Neural progenitor cell (in vitro differentiated cells): ENCODE measurements at regions not wholly inside any gene's neighbourhood (a gene's known extent, or its start where the extent isn't known, plus 50 kb on each side); places are given as distances from the start of the nearest gene placed in this dataset.

ENCODE experiments used
- DNase-seq: peaks from one replicate; pipeline ENCODE4 v3.0.0-alpha.2; 2016; ENCODE audit warnings: low spot score
- H2AFZ ChIP-seq: fragments of 200-600 bp; sonication (generic); replicated peaks from 2 replicates; pipeline ENCODE4 v1.6.1; 2016; ENCODE audit warnings: antibody characterized with exemption
- H3F3A ChIP-seq: fragments of 200-600 bp; sonication (generic); 2 replicates; pipeline ENCODE4 v1.6.1; 2016; ENCODE audit warnings: antibody characterized with exemption, low read depth
- H3K27ac ChIP-seq: fragments of 200-600 bp; sonication (generic); 2 replicates; pipeline ENCODE4 v1.5.1; 2016; ENCODE audit warnings: mild to moderate bottlenecking
- H3K27me3 ChIP-seq: fragments of 200-600 bp; sonication (generic); 2 replicates; pipeline ENCODE4 v1.6.1; 2016; ENCODE audit warnings: mild to moderate bottlenecking, moderate library complexity
- H3K36me3 ChIP-seq: fragments of 200-600 bp; sonication (generic); 2 replicates; pipeline ENCODE4 v1.5.1; 2016
- H3K4me1 ChIP-seq: fragments of 200-600 bp; sonication (generic); 2 replicates; pipeline ENCODE4 v1.6.1; 2016; ENCODE audit warnings: mixed run types
- H3K4me2 ChIP-seq: fragments of 200-600 bp; sonication (generic); 2 replicates; pipeline ENCODE4 v1.6.1; 2016
- H3K4me3 ChIP-seq: fragments of 200-600 bp; sonication (generic); 2 replicates; pipeline ENCODE4 v1.5.1; 2016
- H3K79me2 ChIP-seq: fragments of 200-600 bp; sonication (generic); 2 replicates; pipeline ENCODE4 v1.6.1; 2016; ENCODE audit warnings: low read depth
- H3K9ac ChIP-seq: fragments of 200-600 bp; sonication (generic); 2 replicates; pipeline ENCODE4 v1.6.1; 2016
- H3K9me3 ChIP-seq: fragments of 200-600 bp; sonication (generic); 2 replicates; pipeline ENCODE4 v1.5.1; 2016; ENCODE audit warnings: low read depth
- H4K20me1 ChIP-seq: fragments of 200-600 bp; sonication (generic); 2 replicates; pipeline ENCODE4 v1.6.1; 2016; ENCODE audit warnings: low read depth
- H3K27ac Mint-ChIP-seq: 3 replicates; pipeline ENCODE4 v1.8.0; 2021; ENCODE audit warnings: mixed read lengths
- H3K27me3 Mint-ChIP-seq: 2 replicates; pipeline ENCODE4 v1.8.0; 2022; ENCODE audit warnings: low read depth, mild to moderate bottlenecking, inconsistent platforms, moderate library complexity, mixed read lengths; ENCODE audit not compliant: insufficient read depth
- H3K36me3 Mint-ChIP-seq: 3 replicates; pipeline ENCODE4 v1.8.0; 2021; ENCODE audit warnings: mixed read lengths
- H3K4me1 Mint-ChIP-seq: 3 replicates; pipeline ENCODE4 v1.8.0; 2021; ENCODE audit warnings: mixed read lengths
- H3K4me3 Mint-ChIP-seq: 3 replicates; pipeline ENCODE4 v1.8.0; 2021; ENCODE audit warnings: mild to moderate bottlenecking, moderate library complexity, mixed read lengths
- H3K9me3 Mint-ChIP-seq: 3 replicates; pipeline ENCODE4 v1.8.0; 2020; ENCODE audit warnings: mixed read lengths
- EZH2 ChIP-seq: fragments of 200-600 bp; sonication (generic); IDR thresholded peaks from 2 replicates; pipeline ENCODE4 v1.6.1; 2017; ENCODE audit warnings: antibody characterized with exemption, mild to moderate bottlenecking, moderate library complexity
- EZH2phosphoT487 ChIP-seq: fragments of 200-600 bp; sonication (generic); IDR thresholded peaks from 2 replicates; pipeline ENCODE4 v1.6.1; 2017; ENCODE audit warnings: antibody characterized with exemption
- TF ChIP-seq, protein P1 (sequence below): fragments of 200-600 bp; sonication (generic); IDR thresholded peaks from 2 replicates; pipeline ENCODE4 v1.5.1; 2017; ENCODE audit warnings: antibody characterized with exemption, mild to moderate bottlenecking

DNA sequence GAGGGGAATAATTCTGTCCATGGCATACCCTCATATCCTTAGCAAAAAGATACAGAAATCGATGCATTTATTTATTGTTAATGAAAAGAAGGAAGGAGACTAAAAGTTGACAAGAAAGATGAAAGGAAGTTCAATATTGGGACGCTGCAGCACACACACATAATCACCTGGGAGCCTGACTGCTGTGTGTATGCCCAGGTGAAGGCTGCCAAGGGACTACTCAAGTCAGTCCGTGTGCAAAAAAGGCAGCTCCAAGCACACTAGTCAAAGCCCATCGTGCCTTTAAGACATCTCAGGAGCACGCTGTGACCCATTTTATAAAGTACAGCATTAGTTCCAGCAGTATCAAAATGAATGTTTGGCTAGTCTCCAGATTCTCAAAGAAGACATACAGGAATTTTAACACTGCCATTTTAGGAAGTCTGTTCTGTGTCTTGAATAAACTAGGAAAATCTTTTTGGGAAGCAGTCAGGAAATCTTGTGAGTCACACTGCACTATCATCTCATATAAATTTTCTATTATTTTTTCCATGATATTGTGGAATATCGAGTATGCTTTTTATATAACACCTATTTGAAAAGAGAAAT is 363.9 kb downstream of the GASK1B start:
- Histone ChIP-seq H3K27me3 (no peaks in the 10 kb centered on the region), H3K9me3 (no peaks in the 10 kb centered on the region), H3K9ac (no peak overlapping the region), H3K36me3 (no peaks in the 10 kb centered on the region), H3F3A (no peaks in the 10 kb centered on the region), H3K27ac (no peak overlapping the region), H3K79me2 (no peaks in the 10 kb centered on the region), H3K4me2 (no peak overlapping the region), H3K4me1 (no peaks in the 10 kb centered on the region), H4K20me1 (no peaks in the 10 kb centered on the region), H3K4me3 (no peak overlapping the region), H2AFZ (no peak overlapping the region)
- Mint-ChIP-seq H3K9me3 (peaks cover 2% of the 10 kb centered on the region), H3K36me3 (no peaks in the 10 kb centered on the region), H3K27me3 (no peaks in the 10 kb centered on the region), H3K27ac (no peak overlapping the region), H3K4me1 (peaks cover 4% of the 10 kb centered on the region), H3K4me3 (no peak overlapping the region)
- DNase-seq, result no peak
- TF ChIP-seq, protein P1, sequence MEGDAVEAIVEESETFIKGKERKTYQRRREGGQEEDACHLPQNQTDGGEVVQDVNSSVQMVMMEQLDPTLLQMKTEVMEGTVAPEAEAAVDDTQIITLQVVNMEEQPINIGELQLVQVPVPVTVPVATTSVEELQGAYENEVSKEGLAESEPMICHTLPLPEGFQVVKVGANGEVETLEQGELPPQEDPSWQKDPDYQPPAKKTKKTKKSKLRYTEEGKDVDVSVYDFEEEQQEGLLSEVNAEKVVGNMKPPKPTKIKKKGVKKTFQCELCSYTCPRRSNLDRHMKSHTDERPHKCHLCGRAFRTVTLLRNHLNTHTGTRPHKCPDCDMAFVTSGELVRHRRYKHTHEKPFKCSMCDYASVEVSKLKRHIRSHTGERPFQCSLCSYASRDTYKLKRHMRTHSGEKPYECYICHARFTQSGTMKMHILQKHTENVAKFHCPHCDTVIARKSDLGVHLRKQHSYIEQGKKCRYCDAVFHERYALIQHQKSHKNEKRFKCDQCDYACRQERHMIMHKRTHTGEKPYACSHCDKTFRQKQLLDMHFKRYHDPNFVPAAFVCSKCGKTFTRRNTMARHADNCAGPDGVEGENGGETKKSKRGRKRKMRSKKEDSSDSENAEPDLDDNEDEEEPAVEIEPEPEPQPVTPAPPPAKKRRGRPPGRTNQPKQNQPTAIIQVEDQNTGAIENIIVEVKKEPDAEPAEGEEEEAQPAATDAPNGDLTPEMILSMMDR, result no peak
- TF ChIP-seq EZH2 (no peak), EZH2phosphoT487 (no peak)

DNA sequence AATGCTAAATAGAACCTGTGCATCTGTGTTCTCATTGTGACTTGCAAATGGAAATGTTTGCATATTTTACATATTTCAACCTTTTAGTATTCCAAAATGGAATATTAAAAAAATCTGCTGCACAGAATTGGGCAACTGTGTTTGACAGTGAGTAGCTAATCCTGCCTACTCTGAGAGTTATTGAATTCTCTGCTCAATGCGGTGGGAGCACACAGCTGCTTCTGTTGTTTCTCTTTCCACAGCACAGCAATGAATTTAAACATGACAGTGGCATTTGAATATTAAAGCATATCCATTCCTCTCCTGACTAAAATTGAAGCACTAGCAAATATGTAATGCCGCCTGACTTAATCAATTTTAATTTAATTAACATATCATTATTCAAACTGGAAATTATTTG is 366.6 kb downstream of the GASK1B start:
- Histone ChIP-seq H3K27me3 (no peaks in the 10 kb centered on the region), H3K36me3 (no peaks in the 10 kb centered on the region), H3K4me2 (no peak overlapping the region), H2AFZ (no peak overlapping the region), H3K9me3 (no peaks in the 10 kb centered on the region), H3K27ac (no peak overlapping the region), H3F3A (no peaks in the 10 kb centered on the region), H3K79me2 (no peaks in the 10 kb centered on the region), H4K20me1 (no peaks in the 10 kb centered on the region), H3K9ac (no peak overlapping the region), H3K4me1 (no peaks in the 10 kb centered on the region), H3K4me3 (no peak overlapping the region)
- no peak for DNase-seq
- Mint-ChIP-seq H3K27ac (no peak overlapping the region), H3K27me3 (no peaks in the 10 kb centered on the region), H3K36me3 (no peaks in the 10 kb centered on the region), H3K4me1 (peaks cover 7% of the 10 kb centered on the region), H3K9me3 (peaks cover 8% of the 10 kb centered on the region), H3K4me3 (no peak overlapping the region)
- no peak for TF ChIP-seq EZH2
- TF ChIP-seq EZH2phosphoT487, result no peak
- TF ChIP-seq, protein P1, result no peak

GRCh38 chr4:157804986-157805385 is 367.8 kb downstream of the GASK1B start:
- Histone ChIP-seq H3K4me2 (no peak overlapping the region), H3F3A (no peaks in the 10 kb centered on the region), H3K9ac (no peak overlapping the region), H3K27ac (no peak overlapping the region), H3K27me3 (no peaks in the 10 kb centered on the region), H3K79me2 (no peaks in the 10 kb centered on the region), H3K4me1 (no peaks in the 10 kb centered on the region), H2AFZ (peak overlapping the region; percentile 30), H4K20me1 (no peaks in the 10 kb centered on the region), H3K9me3 (no peaks in the 10 kb centered on the region), H3K4me3 (no peak overlapping the region), H3K36me3 (no peaks in the 10 kb centered on the region)
- peaks cover 10% of the 10 kb centered on the region for H3K9me3 Mint-ChIP-seq
- peak; percentile 33 for DNase-seq
- no peak overlapping the region for H3K27ac Mint-ChIP-seq
- H3K27me3 Mint-ChIP-seq, result no peaks in the 10 kb centered on the region
- H3K4me1 Mint-ChIP-seq, result peaks cover 7% of the 10 kb centered on the region
- H3K4me3 Mint-ChIP-seq, result no peak overlapping the region
- H3K36me3 Mint-ChIP-seq, result no peaks in the 10 kb centered on the region
- TF ChIP-seq, protein P1, result peak; percentile 51
- TF ChIP-seq EZH2 (no peak), EZH2phosphoT487 (no peak)
